ENCODE measurements at regions not wholly inside any gene's neighbourhood (a gene's known extent, or its start where the extent isn't known, plus 50 kb on each side); places are given as distances from the start of the nearest gene placed in this dataset.

DNA sequence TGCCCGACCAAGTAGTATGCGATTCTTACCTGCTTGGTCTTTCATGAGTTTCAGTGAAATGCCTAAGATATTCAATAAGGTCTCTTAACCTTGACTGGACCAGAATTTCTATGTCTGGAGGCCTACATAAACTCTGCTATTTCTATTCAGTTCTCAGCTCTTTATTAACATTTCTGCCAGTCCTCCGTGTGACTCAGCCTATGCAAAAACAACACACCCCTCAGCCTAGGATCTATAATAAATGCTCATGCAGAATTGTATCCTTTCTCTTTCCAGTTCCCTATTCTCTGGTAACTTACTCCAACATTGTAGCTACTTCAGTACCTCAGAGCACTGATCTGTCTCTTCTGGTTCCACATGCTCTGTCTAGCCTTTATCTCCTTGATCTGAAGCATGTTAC is 1507.4 kb downstream of the CDH11 start:
- TF ChIP-seq, protein P1, sequence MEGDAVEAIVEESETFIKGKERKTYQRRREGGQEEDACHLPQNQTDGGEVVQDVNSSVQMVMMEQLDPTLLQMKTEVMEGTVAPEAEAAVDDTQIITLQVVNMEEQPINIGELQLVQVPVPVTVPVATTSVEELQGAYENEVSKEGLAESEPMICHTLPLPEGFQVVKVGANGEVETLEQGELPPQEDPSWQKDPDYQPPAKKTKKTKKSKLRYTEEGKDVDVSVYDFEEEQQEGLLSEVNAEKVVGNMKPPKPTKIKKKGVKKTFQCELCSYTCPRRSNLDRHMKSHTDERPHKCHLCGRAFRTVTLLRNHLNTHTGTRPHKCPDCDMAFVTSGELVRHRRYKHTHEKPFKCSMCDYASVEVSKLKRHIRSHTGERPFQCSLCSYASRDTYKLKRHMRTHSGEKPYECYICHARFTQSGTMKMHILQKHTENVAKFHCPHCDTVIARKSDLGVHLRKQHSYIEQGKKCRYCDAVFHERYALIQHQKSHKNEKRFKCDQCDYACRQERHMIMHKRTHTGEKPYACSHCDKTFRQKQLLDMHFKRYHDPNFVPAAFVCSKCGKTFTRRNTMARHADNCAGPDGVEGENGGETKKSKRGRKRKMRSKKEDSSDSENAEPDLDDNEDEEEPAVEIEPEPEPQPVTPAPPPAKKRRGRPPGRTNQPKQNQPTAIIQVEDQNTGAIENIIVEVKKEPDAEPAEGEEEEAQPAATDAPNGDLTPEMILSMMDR (IDR thresholded peaks at IDR 0.05) = no peak
- TF ChIP-seq POLR2AphosphoS5 (IDR thresholded peaks at IDR 0.05) = no peak
- TF ChIP-seq POLR2A (IDR thresholded peaks at IDR 0.05) = no peak
- no peak for TF ChIP-seq EP300 (IDR thresholded peaks at IDR 0.05; ENCODE audit: low read depth)

Measured in transverse colon (tissue), 4 donors.